Spleen (tissue), 7 donors: ENCODE measurements at regions not wholly inside any gene's neighbourhood (a gene's known extent, or its start where the extent isn't known, plus 50 kb on each side); places are given as distances from the start of the nearest gene placed in this dataset.

Experiments
- POLR2A ChIP-seq, 3 donors: fragments of 450-650 bp; IDR thresholded peaks; one replicate each; pipeline ENCODE4 v1.5.1; 2017; ENCODE audit warnings: antibody characterized with exemption in 3 of 3, mild to moderate bottlenecking in 1 of 3
- POLR2AphosphoS5 ChIP-seq, 3 donors: sonication (generic); formaldehyde crosslinking; IDR thresholded peaks; one replicate each; pipeline ENCODE4 v1.5.1; 2017; ENCODE audit warnings: antibody characterized with exemption in 3 of 3
- TF ChIP-seq, protein P1 (sequence below), 11 experiments: fragments of 200-600 bp in 7 of 11; fragments of 450-650 bp in 4 of 11; sonication (generic) in 4 of 11; IDR thresholded peaks in 8 of 11; conservative IDR thresholded peaks in 3 of 11; 1 replicate in 7 of 11; 2 replicates in 4 of 11; pipeline versions ENCODE4 v1.4.0 to v1.8.0; 2016 to 2021; ENCODE audit warnings: antibody characterized with exemption in 11 of 11, inconsistent platforms in 4 of 11, mild to moderate bottlenecking in 1 of 11
- donor health status: DM: no; HTN: no; CAD: no; lungs with moderate emphysema.
- donor health status: DM: no; HTN: no; CAD: no.
- donor health status: DM: no; HTN: no; CAD: no.

- no peak for TF ChIP-seq POLR2AphosphoS5 (IDR thresholded peaks at IDR 0.05)
- TF ChIP-seq, protein P1, sequence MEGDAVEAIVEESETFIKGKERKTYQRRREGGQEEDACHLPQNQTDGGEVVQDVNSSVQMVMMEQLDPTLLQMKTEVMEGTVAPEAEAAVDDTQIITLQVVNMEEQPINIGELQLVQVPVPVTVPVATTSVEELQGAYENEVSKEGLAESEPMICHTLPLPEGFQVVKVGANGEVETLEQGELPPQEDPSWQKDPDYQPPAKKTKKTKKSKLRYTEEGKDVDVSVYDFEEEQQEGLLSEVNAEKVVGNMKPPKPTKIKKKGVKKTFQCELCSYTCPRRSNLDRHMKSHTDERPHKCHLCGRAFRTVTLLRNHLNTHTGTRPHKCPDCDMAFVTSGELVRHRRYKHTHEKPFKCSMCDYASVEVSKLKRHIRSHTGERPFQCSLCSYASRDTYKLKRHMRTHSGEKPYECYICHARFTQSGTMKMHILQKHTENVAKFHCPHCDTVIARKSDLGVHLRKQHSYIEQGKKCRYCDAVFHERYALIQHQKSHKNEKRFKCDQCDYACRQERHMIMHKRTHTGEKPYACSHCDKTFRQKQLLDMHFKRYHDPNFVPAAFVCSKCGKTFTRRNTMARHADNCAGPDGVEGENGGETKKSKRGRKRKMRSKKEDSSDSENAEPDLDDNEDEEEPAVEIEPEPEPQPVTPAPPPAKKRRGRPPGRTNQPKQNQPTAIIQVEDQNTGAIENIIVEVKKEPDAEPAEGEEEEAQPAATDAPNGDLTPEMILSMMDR (IDR thresholded peaks at IDR 0.05 in 8 of 11, conservative IDR thresholded peaks at IDR 0.05 in 3 of 11) = no peak
- no peak for TF ChIP-seq POLR2A (IDR thresholded peaks at IDR 0.05)
Measured at GRCh38 chr13:70747262-70747661, 639.0 kb upstream of the KLHL1 start.
